HEK293T (cell line): ENCODE measurements at regions not wholly inside any gene's neighbourhood (a gene's known extent, or its start where the extent isn't known, plus 50 kb on each side); places are given as distances from the start of the nearest gene placed in this dataset.

Experiments used
- ARNT ChIP-seq: fragments of 450-650 bp; IDR thresholded peaks from 2 replicates; pipeline ENCODE4 v1.6.1; 2017; ENCODE audit warnings: mild to moderate bottlenecking
- FOXA1 ChIP-seq: fragments of 450-650 bp; IDR thresholded peaks from 2 replicates; pipeline ENCODE4 v1.6.1; 2016; ENCODE audit warnings: mild to moderate bottlenecking
- PKNOX1 ChIP-seq: fragments of 450-650 bp; IDR thresholded peaks from 2 replicates; pipeline ENCODE4 v1.6.1; 2016
- SP1 ChIP-seq: fragments of 450-650 bp; IDR thresholded peaks from 2 replicates; pipeline ENCODE4 v1.6.1; 2017

GRCh38 chr18:43574974-43575373, 297.7 kb upstream of the SYT4 start:
- TF ChIP-seq FOXA1 (no peak), ARNT (no peak), PKNOX1 (no peak), SP1 (no peak)
